Testis (tissue), 2 donors: ENCODE measurements at regions not wholly inside any gene's neighbourhood (a gene's known extent, or its start where the extent isn't known, plus 50 kb on each side); places are given as distances from the start of the nearest gene placed in this dataset.

Experiments
- CTCF ChIP-seq, 3 experiments: fragments of 450-650 bp in 2 of 3; fragments of 200-600 bp in 1 of 3; sonication (generic) in 1 of 3; IDR thresholded peaks; one replicate each; pipeline ENCODE4 v1.5.1; 2016 to 2019; ENCODE audit warnings: antibody characterized with exemption in 3 of 3, mild to moderate bottlenecking in 2 of 3, moderate library complexity in 1 of 3
- POLR2A ChIP-seq: fragments of 450-650 bp; IDR thresholded peaks from one replicate; pipeline ENCODE4 v1.6.1; 2017; ENCODE audit warnings: antibody characterized with exemption, mild to moderate bottlenecking, moderate library complexity

DNA sequence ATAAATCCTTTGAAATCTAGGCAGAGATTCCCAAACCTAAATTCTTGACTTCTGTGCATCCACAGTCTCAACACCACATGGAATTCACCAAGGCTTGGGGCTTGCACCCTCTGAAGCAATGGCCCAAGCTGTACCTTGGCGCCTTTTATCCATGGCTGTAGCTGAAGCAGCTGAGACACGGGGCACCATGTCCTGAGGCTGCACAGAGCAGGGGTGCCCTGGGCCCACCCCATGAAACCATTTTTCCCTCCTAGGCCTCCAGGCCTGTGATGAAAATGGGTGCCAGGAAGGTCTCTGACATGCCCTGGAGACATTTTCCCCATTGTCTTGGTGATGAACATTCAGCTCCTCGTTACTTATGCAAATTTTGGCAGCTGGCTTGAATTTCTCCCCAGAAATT is 158.6 kb upstream of the NUDT12 start:
- TF ChIP-seq POLR2A (no peak), CTCF (IDR thresholded peaks at IDR 0.05) (no peak)
